ENCODE measurements at regions not wholly inside any gene's neighbourhood (a gene's known extent, or its start where the extent isn't known, plus 50 kb on each side); places are given as distances from the start of the nearest gene placed in this dataset.
"Not testable (repeated sequence)": the region's sequence is repeated elsewhere in the genome, so short reads cannot be mapped to it uniquely, and the experiment has no call there.

DNA sequence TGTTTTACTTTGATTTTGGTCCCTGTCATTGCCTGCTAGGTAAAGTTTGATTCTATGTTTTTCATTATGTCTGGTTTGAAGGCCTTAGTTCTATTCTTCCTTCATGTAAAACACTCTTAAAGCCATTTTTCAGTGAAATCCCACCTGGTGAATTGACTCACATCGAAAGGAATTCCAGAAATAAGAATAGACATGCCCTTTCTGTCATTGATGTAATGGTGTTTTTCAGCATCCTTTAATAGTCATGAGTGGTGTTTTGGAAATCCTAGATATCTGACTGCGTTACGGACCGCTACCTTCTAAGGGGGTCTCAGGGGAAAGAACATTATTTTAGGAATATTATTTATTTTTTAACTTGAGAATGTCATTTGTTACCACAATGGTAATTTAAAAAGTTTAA lies 104.5 kb upstream of the ZEB2 start:
- Histone ChIP-seq H3K9me3 (ENCODE audit: control insufficient read depth in 2 of 2, insufficient read depth in 1 of 2, low read depth in 1 of 2, low read length in 1 of 2) (no peaks in the 10 kb centered on the region), H3K4me3 (ENCODE audit: low read depth in 1 of 3, low read length in 3 of 3) (no peak overlapping the region), H3K27me3 (ENCODE audit: control insufficient read depth in 3 of 3, insufficient read depth in 3 of 3, low read length in 3 of 3) (no peaks in the 10 kb centered on the region), H3K36me3 (ENCODE audit: control insufficient read depth in 3 of 3, insufficient read depth in 2 of 3, low read depth in 1 of 3, low read length in 3 of 3) (no peaks in the 10 kb centered on the region), H3K27ac (ENCODE audit: low read depth in 1 of 3, low read length in 2 of 3) (no peak overlapping the region), H3K4me1 (ENCODE audit: control insufficient read depth in 3 of 3, insufficient read depth in 2 of 3, low read depth in 1 of 3, low read length in 2 of 3) (no peaks in the 10 kb centered on the region)
- DNase-seq (no peak), FAIRE-seq (no peak)
- 91 to 95% (median 95%) methylated on average over 4 of the region's 4 CpGs for WGBS, 3 donors

DNA sequence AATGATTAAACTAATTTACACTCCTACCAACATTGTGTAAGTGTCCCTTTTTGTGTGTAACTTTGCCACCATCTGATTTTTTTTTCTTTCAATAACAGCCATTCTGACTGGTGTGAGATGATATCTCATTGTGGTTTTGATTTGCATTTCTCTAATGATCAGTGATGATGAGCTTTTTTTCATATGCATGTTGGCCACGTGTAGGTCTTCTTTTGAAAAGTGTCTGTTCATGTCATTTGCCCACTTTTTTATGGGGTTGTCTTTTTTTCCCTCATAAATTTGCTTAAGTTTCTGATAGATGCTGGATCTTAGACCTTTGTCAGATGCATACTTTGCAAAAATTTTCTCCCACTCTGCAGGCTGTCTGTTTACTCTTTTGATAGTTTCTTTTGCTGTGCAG lies 102.5 kb upstream of the ZEB2 start:
- not testable (repeated sequence) for H3K9me3 ChIP-seq (ENCODE audit: control insufficient read depth in 2 of 2, insufficient read depth in 1 of 2, low read depth in 1 of 2, low read length in 1 of 2); H3K36me3 ChIP-seq (ENCODE audit: control insufficient read depth in 3 of 3, insufficient read depth in 2 of 3, low read depth in 1 of 3, low read length in 3 of 3); DNase-seq; H3K4me1 ChIP-seq (ENCODE audit: control insufficient read depth in 3 of 3, insufficient read depth in 2 of 3, low read depth in 1 of 3, low read length in 2 of 3); H3K27ac ChIP-seq (ENCODE audit: low read depth in 1 of 3, low read length in 2 of 3); FAIRE-seq; H3K4me3 ChIP-seq (ENCODE audit: low read depth in 1 of 3, low read length in 3 of 3); H3K27me3 ChIP-seq (ENCODE audit: control insufficient read depth in 3 of 3, insufficient read depth in 3 of 3, low read length in 3 of 3)
- 48 to 79% (median 67%) methylated on average over 1 of the region's 1 CpG for whole genome bisulfite sequencing, 3 donors

DNA sequence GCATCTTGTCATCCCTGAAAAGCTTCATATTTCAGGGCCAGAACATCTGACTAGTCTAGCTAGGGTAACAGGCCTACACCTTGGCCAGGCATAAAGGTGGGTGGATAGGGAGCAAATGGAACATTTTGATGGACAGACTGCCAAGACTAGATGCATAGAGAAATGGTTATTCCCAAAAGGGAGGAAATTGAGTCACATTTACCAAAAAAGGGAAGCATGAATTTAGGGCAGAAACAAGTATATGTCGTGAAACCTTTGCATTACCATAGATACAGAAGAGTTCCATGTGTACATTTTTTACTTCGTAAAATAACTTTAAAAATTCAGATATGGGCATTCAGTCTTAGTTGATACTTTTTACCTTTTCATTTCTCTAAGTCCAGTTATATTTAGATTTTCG lies 101.3 kb upstream of the ZEB2 start:
- Histone ChIP-seq H3K27ac (ENCODE audit: low read depth in 1 of 3, low read length in 2 of 3) (no peak overlapping the region), H3K4me3 (ENCODE audit: low read depth in 1 of 3, low read length in 3 of 3) (no peak overlapping the region), H3K9me3 (ENCODE audit: control insufficient read depth in 2 of 2, insufficient read depth in 1 of 2, low read depth in 1 of 2, low read length in 1 of 2) (no peaks in the 10 kb centered on the region), H3K4me1 (ENCODE audit: control insufficient read depth in 3 of 3, insufficient read depth in 2 of 3, low read depth in 1 of 3, low read length in 2 of 3) (no peaks in the 10 kb centered on the region), H3K36me3 (ENCODE audit: control insufficient read depth in 3 of 3, insufficient read depth in 2 of 3, low read depth in 1 of 3, low read length in 3 of 3) (no peaks in the 10 kb centered on the region), H3K27me3 (ENCODE audit: control insufficient read depth in 3 of 3, insufficient read depth in 3 of 3, low read length in 3 of 3) (no peaks in the 10 kb centered on the region)
- DNase-seq (no peak), FAIRE-seq (no peak)
- 86 to 92% (median 91%) methylated on average over 3 of the region's 3 CpGs for WGBS, 3 donors

DNA sequence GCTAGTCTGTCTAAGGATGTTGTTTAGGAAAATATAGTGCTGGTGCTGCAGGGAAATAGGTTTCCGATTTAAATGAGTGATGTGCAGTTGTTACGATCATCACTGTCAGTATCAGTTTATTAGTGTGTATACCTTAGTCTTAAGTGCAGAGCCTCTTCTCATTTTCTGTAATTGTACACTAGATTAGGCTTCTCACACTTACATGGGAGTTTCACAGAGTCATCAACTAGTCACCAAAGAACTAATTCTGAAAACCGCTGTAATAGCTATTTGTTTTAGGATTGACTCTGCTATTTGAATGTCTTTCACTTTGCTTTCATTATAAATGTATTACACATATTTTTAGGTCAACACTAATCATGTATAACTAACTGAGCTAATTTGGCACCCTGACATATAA lies 99.8 kb upstream of the ZEB2 start:
- H3K4me1 ChIP-seq (ENCODE audit: control insufficient read depth in 3 of 3, insufficient read depth in 2 of 3, low read depth in 1 of 3, low read length in 2 of 3): no peaks in the 10 kb centered on the region
- FAIRE-seq (no peak), DNase-seq (no peak)
- 47 to 53% (median 52%) methylated on average over 3 of the region's 3 CpGs for WGBS, 3 donors
- no peaks in the 10 kb centered on the region for H3K36me3 ChIP-seq (ENCODE audit: control insufficient read depth in 3 of 3, insufficient read depth in 2 of 3, low read depth in 1 of 3, low read length in 3 of 3)
- H3K9me3 ChIP-seq (ENCODE audit: control insufficient read depth in 2 of 2, insufficient read depth in 1 of 2, low read depth in 1 of 2, low read length in 1 of 2): no peaks in the 10 kb centered on the region
- H3K27ac ChIP-seq (ENCODE audit: low read depth in 1 of 3, low read length in 2 of 3): no peak overlapping the region
- no peaks in the 10 kb centered on the region for H3K27me3 ChIP-seq (ENCODE audit: control insufficient read depth in 3 of 3, insufficient read depth in 3 of 3, low read length in 3 of 3)
- no peak overlapping the region for H3K4me3 ChIP-seq (ENCODE audit: low read depth in 1 of 3, low read length in 3 of 3)

DNA sequence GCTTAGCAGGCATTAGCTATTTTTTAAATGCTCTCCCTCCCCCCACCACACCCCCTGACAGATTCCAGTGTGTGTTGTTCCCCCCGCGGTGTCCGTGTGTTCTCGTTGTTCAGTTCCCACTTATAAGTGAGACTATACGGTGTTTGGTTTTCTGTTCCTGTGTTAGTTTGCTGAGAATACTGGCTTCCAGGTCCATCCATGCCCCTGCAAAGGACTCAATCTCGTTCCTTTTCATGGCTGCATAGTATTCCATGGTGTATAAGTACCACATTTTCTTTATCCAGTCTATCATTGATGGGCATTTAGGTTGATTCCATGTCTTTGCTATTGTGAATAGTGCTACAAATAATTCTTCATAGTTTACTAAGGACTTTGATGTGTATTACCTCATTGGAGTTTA lies 97.3 kb upstream of the ZEB2 start:
- H3K4me1 ChIP-seq (ENCODE audit: control insufficient read depth in 3 of 3, insufficient read depth in 2 of 3, low read depth in 1 of 3, low read length in 2 of 3); FAIRE-seq; H3K9me3 ChIP-seq (ENCODE audit: control insufficient read depth in 2 of 2, insufficient read depth in 1 of 2, low read depth in 1 of 2, low read length in 1 of 2); H3K27me3 ChIP-seq (ENCODE audit: control insufficient read depth in 3 of 3, insufficient read depth in 3 of 3, low read length in 3 of 3); H3K27ac ChIP-seq (ENCODE audit: low read depth in 1 of 3, low read length in 2 of 3); DNase-seq; H3K36me3 ChIP-seq (ENCODE audit: control insufficient read depth in 3 of 3, insufficient read depth in 2 of 3, low read depth in 1 of 3, low read length in 3 of 3); H3K4me3 ChIP-seq (ENCODE audit: low read depth in 1 of 3, low read length in 3 of 3): not testable (repeated sequence)
- WGBS, 3 donors: 86 to 94% (median 86%) methylated on average over 6 of the region's 6 CpGs

DNA sequence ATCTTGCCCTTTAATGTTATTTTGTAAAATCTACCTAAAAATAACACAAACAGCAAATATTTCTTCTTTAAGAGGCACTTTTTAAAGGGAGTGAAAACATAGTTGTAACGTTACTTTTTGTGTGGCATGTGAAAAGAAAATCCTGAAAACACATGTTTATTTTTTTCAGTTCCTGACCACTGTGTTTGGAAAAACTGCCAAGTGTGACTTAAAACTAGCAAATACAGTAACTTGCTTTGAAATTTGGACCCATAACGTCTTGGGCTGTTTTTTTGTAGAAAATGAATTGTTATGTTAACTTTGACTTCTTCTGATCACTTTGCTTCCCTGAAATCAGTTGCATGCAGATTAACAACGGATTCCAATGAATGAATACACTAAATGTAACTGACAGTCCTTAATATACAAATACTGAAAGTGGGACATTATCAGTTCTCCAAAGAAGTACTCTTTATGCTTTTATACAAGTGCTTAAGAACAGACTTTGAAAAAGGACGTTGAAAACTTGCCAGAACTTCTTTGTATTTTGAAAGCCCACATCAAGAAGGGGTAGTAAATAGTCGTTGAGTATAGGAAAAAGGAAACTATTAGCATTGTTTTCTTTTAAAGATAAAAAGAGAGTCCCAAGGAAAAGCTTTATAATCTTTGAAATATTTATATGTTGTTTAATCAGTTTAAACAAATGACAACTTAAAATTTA lies 96.1 kb upstream of the ZEB2 start:
- H3K27ac ChIP-seq (ENCODE audit: low read depth in 1 of 3, low read length in 2 of 3): no peak overlapping the region
- no peaks in the 10 kb centered on the region for H3K36me3 ChIP-seq (ENCODE audit: control insufficient read depth in 3 of 3, insufficient read depth in 2 of 3, low read depth in 1 of 3, low read length in 3 of 3)
- no peak for FAIRE-seq
- H3K4me3 ChIP-seq (ENCODE audit: low read depth in 1 of 3, low read length in 3 of 3): no peak overlapping the region
- no peak for DNase-seq
- no peaks in the 10 kb centered on the region for H3K27me3 ChIP-seq (ENCODE audit: control insufficient read depth in 3 of 3, insufficient read depth in 3 of 3, low read length in 3 of 3)
- no peaks in the 10 kb centered on the region for H3K4me1 ChIP-seq (ENCODE audit: control insufficient read depth in 3 of 3, insufficient read depth in 2 of 3, low read depth in 1 of 3, low read length in 2 of 3)
- WGBS, 3 donors: 32 to 39% (median 35%) methylated on average over 5 of the region's 5 CpGs
- H3K9me3 ChIP-seq (ENCODE audit: control insufficient read depth in 2 of 2, insufficient read depth in 1 of 2, low read depth in 1 of 2, low read length in 1 of 2): no peaks in the 10 kb centered on the region

DNA sequence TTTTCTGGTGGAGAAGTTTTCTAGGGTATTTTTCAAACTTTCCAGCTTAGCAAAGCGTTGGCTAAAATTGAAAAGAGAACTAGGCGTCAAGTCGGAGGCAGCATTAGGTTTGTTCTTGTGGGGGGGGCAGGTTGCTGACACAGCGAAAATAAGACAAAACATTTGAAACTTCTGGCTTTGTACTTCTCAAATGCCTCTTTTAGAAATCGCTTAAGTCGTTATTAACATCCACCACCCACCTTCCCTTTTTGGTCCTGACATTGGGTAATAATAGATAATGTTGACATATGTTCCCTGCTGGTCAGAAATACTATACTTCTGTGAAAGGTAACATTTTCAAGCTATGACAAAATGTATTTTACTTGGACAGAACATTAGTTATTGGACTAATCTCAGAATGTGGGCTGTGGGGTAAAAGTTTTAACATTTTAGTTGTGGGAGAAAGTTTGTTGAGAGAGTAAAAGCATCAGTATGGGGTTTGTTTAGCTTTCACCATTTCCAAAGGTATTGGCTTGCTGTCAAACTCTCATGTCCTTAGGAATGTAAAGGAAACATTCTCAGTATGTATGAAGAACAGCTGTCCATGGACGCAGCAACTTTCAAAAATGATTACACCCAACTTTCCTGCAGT lies 88.1 kb upstream of the ZEB2 start:
- Histone ChIP-seq H3K4me3 (ENCODE audit: low read depth in 1 of 3, low read length in 3 of 3) (no peak overlapping the region), H3K36me3 (ENCODE audit: control insufficient read depth in 3 of 3, insufficient read depth in 2 of 3, low read depth in 1 of 3, low read length in 3 of 3) (no peaks in the 10 kb centered on the region), H3K27ac (ENCODE audit: low read depth in 1 of 3, low read length in 2 of 3) (no peak overlapping the region), H3K9me3 (ENCODE audit: control insufficient read depth in 2 of 2, insufficient read depth in 1 of 2, low read depth in 1 of 2, low read length in 1 of 2) (no peaks in the 10 kb centered on the region), H3K4me1 (ENCODE audit: control insufficient read depth in 3 of 3, insufficient read depth in 2 of 3, low read depth in 1 of 3, low read length in 2 of 3) (no peaks in the 10 kb centered on the region), H3K27me3 (ENCODE audit: control insufficient read depth in 3 of 3, insufficient read depth in 3 of 3, low read length in 3 of 3) (no peaks in the 10 kb centered on the region)
- WGBS, 3 donors: 62 to 76% (median 68%) methylated on average over 7 of the region's 7 CpGs
- DNase-seq (peak in 1 of 2 donors; percentile 1), FAIRE-seq (no peak)

DNA sequence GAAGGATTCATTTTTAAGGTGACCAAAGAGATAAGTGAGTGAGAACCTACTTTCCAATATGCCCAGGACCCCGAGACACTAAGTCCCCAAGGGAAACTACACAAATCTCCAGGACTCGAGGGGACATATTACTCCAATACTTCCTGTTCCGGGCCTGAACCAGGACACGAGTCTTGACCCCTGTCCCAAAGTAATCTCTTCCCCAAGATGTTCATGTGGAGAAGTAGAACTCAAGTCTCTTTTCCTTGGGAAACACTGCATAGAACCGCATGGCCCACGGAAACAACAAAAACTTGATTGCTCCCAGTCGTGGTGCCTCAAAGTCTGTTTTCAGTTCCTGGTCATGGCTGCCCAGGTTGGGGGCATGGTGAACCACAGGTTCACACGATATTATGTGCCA lies 87.2 kb upstream of the ZEB2 start:
- 84 to 86% (median 86%) methylated on average over 8 of the region's 8 CpGs for WGBS, 3 donors
- Histone ChIP-seq H3K4me3 (ENCODE audit: low read depth in 1 of 3, low read length in 3 of 3) (no peak overlapping the region), H3K36me3 (ENCODE audit: control insufficient read depth in 3 of 3, insufficient read depth in 2 of 3, low read depth in 1 of 3, low read length in 3 of 3) (no peaks in the 10 kb centered on the region), H3K4me1 (ENCODE audit: control insufficient read depth in 3 of 3, insufficient read depth in 2 of 3, low read depth in 1 of 3, low read length in 2 of 3) (no peaks in the 10 kb centered on the region), H3K9me3 (ENCODE audit: control insufficient read depth in 2 of 2, insufficient read depth in 1 of 2, low read depth in 1 of 2, low read length in 1 of 2) (no peaks in the 10 kb centered on the region), H3K27me3 (ENCODE audit: control insufficient read depth in 3 of 3, insufficient read depth in 3 of 3, low read length in 3 of 3) (no peaks in the 10 kb centered on the region), H3K27ac (ENCODE audit: low read depth in 1 of 3, low read length in 2 of 3) (peak overlapping the region in 1 of 3 donors; percentile 80)
- DNase-seq: no peak
- FAIRE-seq: no peak
